H9 (cell line): ENCODE measurements at regions not wholly inside any gene's neighbourhood (a gene's known extent, or its start where the extent isn't known, plus 50 kb on each side); places are given as distances from the start of the nearest gene placed in this dataset.

ENCODE experiments used
- DNase-seq: peaks from one replicate; pipeline ENCODE4 v3.0.0-alpha.2; 2017
- H2AFZ ChIP-seq: one replicate; pipeline ENCODE4 v1.6.1; 2013; ENCODE audit warnings: mild to moderate bottlenecking, low read length, control low read depth, moderate library complexity
- H2AK5ac ChIP-seq: 2 replicates; pipeline ENCODE4 v1.6.1; 2013; ENCODE audit warnings: low read length, control low read depth, mixed read lengths; ENCODE audit not compliant: insufficient read length
- H2BK120ac ChIP-seq: one replicate; pipeline ENCODE4 v1.6.1; 2013; ENCODE audit warnings: low read depth, mild to moderate bottlenecking, low read length, control low read depth, inconsistent platforms; ENCODE audit not compliant: poor library complexity, severe bottlenecking
- H2BK12ac ChIP-seq: 2 replicates; pipeline ENCODE4 v1.6.1; 2013; ENCODE audit warnings: low read length, control low read depth, mixed read lengths, low read depth; ENCODE audit not compliant: insufficient read length
- H2BK15ac ChIP-seq: 2 replicates; pipeline ENCODE4 v1.6.1; 2013; ENCODE audit warnings: low read depth, low read length, control low read depth
- H2BK20ac ChIP-seq: one replicate; pipeline ENCODE4 v1.6.1; 2013; ENCODE audit warnings: low read depth, mild to moderate bottlenecking, low read length, control low read depth, inconsistent platforms; ENCODE audit not compliant: poor library complexity, severe bottlenecking
- H2BK5ac ChIP-seq: 2 replicates; pipeline ENCODE4 v1.6.1; 2013; ENCODE audit warnings: low read length, control low read depth, mixed read lengths; ENCODE audit not compliant: insufficient read length
- H3K14ac ChIP-seq: 2 replicates; pipeline ENCODE4 v1.6.1; 2013; ENCODE audit warnings: low read length, control low read depth; ENCODE audit not compliant: insufficient read depth
- H3K18ac ChIP-seq: 2 replicates; pipeline ENCODE4 v1.6.1; 2013; ENCODE audit warnings: low read depth, mild to moderate bottlenecking, mixed read lengths, low read length, control low read depth; ENCODE audit not compliant: insufficient read length
- H3K23ac ChIP-seq: 2 replicates; pipeline ENCODE4 v1.6.1; 2013; ENCODE audit warnings: low read length, control low read depth, mixed read lengths, low read depth; ENCODE audit not compliant: insufficient read length
- H3K23me2 ChIP-seq: 2 replicates; pipeline ENCODE4 v1.6.1; 2013; ENCODE audit warnings: low read depth, mild to moderate bottlenecking, mixed read lengths, low read length, control low read depth; ENCODE audit not compliant: insufficient read length, poor library complexity, severe bottlenecking
- H3K27ac ChIP-seq: 2 replicates; pipeline ENCODE4 v1.5.1; 2013; ENCODE audit warnings: low read length, control low read depth, mixed read lengths, low read depth; ENCODE audit not compliant: insufficient read length
- H3K27me3 ChIP-seq: 2 replicates; pipeline ENCODE4 v1.6.1; 2013; ENCODE audit warnings: low read length, control low read depth, inconsistent platforms; ENCODE audit not compliant: insufficient read depth
- H3K4ac ChIP-seq: 2 replicates; pipeline ENCODE4 v1.6.1; 2013; ENCODE audit warnings: low read depth, mild to moderate bottlenecking, control low read depth, inconsistent platforms, low read length, moderate library complexity
- H3K4me1 ChIP-seq: 2 replicates; pipeline ENCODE4 v1.6.1; 2013; ENCODE audit warnings: low read length, control low read depth, inconsistent platforms; ENCODE audit not compliant: insufficient read depth
- H3K4me2 ChIP-seq: 2 replicates; pipeline ENCODE4 v1.6.1; 2013; ENCODE audit warnings: low read length, control low read depth, mixed read lengths; ENCODE audit not compliant: insufficient read length, insufficient read depth
- H3K56ac ChIP-seq: 2 replicates; pipeline ENCODE4 v1.6.1; 2013; ENCODE audit warnings: low read depth, mild to moderate bottlenecking, mixed read lengths, low read length, control low read depth; ENCODE audit not compliant: insufficient read length
- H3K79me1 ChIP-seq: 2 replicates; pipeline ENCODE4 v1.6.1; 2013; ENCODE audit warnings: low read depth, mild to moderate bottlenecking, moderate library complexity, low read length, control low read depth, inconsistent platforms; ENCODE audit not compliant: insufficient read depth, poor library complexity, severe bottlenecking
- H3K79me2 ChIP-seq: 2 replicates; pipeline ENCODE4 v1.6.1; 2013; ENCODE audit warnings: low read length, control low read depth, inconsistent platforms; ENCODE audit not compliant: insufficient read depth
- H3K9ac ChIP-seq: 2 replicates; pipeline ENCODE4 v1.6.1; 2013; ENCODE audit warnings: low read length, control low read depth, mixed read lengths; ENCODE audit not compliant: insufficient read length; ENCODE audit errors: extremely low read depth
- H3K9me3 ChIP-seq: one replicate; pipeline ENCODE4 v1.6.1; 2013; ENCODE audit warnings: low read depth, low read length, inconsistent platforms; ENCODE audit not compliant: control insufficient read depth
- H3T11ph ChIP-seq: one replicate; pipeline ENCODE4 v1.6.1; 2013; ENCODE audit warnings: mild to moderate bottlenecking, low read length, control low read depth, inconsistent platforms
- H4K20me1 ChIP-seq: one replicate; pipeline ENCODE4 v1.6.1; 2013; ENCODE audit not compliant: control insufficient read depth, insufficient read length, insufficient read depth
- H4K5ac ChIP-seq: 2 replicates; pipeline ENCODE4 v1.6.1; 2013; ENCODE audit warnings: low read depth, mild to moderate bottlenecking, mixed read lengths, low read length, control low read depth; ENCODE audit not compliant: insufficient read length
- H4K8ac ChIP-seq: replicated peaks from 2 replicates; pipeline ENCODE4 v1.6.1; 2013; ENCODE audit warnings: low read length, control low read depth, mixed read lengths, low read depth; ENCODE audit not compliant: insufficient read length
- H4K91ac ChIP-seq: 2 replicates; pipeline ENCODE4 v1.6.1; 2013; ENCODE audit warnings: low read depth, mild to moderate bottlenecking, moderate library complexity, mixed read lengths, low read length, control low read depth; ENCODE audit not compliant: insufficient read length
- H3K27ac Mint-ChIP-seq, 3 experiments: 2 replicates in 2 of 3; 3 replicates in 1 of 3; pipeline ENCODE4 v1.8.0; 2020 to 2021; ENCODE audit warnings: mixed read lengths in 3 of 3, mild to moderate bottlenecking in 1 of 3, moderate library complexity in 1 of 3
- H3K27me3 Mint-ChIP-seq: 2 replicates; pipeline ENCODE4 v1.8.0; 2021; ENCODE audit warnings: low read depth, mild to moderate bottlenecking, moderate library complexity, mixed read lengths
- H3K36me3 Mint-ChIP-seq, 3 experiments: 2 replicates in 2 of 3; 3 replicates in 1 of 3; pipeline ENCODE4 v1.8.0; 2020 to 2021; ENCODE audit warnings: low read depth in 3 of 3, mixed read lengths in 3 of 3; ENCODE audit not compliant: insufficient read depth in 1 of 3
- H3K4me1 Mint-ChIP-seq, 2 experiments: 2 replicates each; pipeline ENCODE4 v1.8.0; 2020; ENCODE audit warnings: mixed read lengths in 2 of 2
- H3K4me3 Mint-ChIP-seq, 2 experiments: 2 replicates in 1 of 2; 3 replicates in 1 of 2; pipeline ENCODE4 v1.8.0; 2020 to 2021; ENCODE audit warnings: mild to moderate bottlenecking in 2 of 2, mixed read lengths in 2 of 2, moderate library complexity in 1 of 2
- H3K9me3 Mint-ChIP-seq, 2 experiments: 2 replicates in 1 of 2; 3 replicates in 1 of 2; pipeline ENCODE4 v1.8.0; 2020; ENCODE audit warnings: mild to moderate bottlenecking in 2 of 2, mixed read lengths in 2 of 2, moderate library complexity in 1 of 2
- WGBS: extraction: QIAGEN DNeasy Blood & Tissue Kit; methylation state at CpG from one replicate; pipeline ENCODE4 v1.1.7; 2013; ENCODE audit warnings: missing lambda C conversion rate, low lambda C conversion rate, mixed read lengths; ENCODE audit not compliant: insufficient read length; ENCODE audit errors: extremely low coverage; 5-methylcytosine and 5-hydroxymethylcytosine counted together
- TF ChIP-seq, protein P1 (sequence below): fragments of 200-600 bp; sonication (generic); conservative IDR thresholded peaks from 3 replicates; pipeline ENCODE4 v1.8.0; 2021; ENCODE audit warnings: antibody characterized with exemption, mild to moderate bottlenecking

DNA sequence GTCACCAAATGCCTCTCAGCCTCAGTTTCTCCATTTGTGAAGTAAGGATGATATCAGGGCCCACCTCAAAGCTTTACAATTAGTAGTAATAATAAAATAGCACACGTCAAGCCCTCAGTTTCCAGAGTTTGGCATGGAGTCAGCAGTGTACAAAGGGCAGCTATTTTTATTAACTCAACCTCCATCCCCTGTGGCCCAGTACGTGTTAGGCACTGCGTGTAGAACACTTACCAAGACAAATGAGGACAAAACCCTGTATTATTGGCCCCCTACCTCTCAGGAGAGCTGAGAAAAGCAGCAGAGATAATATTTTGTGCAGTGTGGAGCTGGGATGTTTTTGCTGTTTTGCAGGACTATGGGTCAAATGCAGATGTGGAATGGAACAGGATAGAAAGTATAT, 280.8 kb downstream of the C12orf75 start:
- Histone ChIP-seq H2BK20ac (no peak overlapping the region), H2AK5ac (no peak overlapping the region), H2BK12ac (no peak overlapping the region), H3T11ph (no peak overlapping the region), H2BK5ac (no peak overlapping the region), H2BK15ac (no peak overlapping the region), H3K27ac (no peak overlapping the region), H3K56ac (no peak overlapping the region), H3K23ac (no peak overlapping the region), H3K4ac (no peak overlapping the region), H3K27me3 (no peaks in the 10 kb centered on the region), H3K79me1 (no peaks in the 10 kb centered on the region), H3K79me2 (no peaks in the 10 kb centered on the region), H3K4me1 (peaks cover 5% of the 10 kb centered on the region; the same call in 1 of the 2 replicates), H4K5ac (no peak overlapping the region), H3K18ac (no peak overlapping the region), H2BK120ac (no peak overlapping the region), H4K8ac (no peak overlapping the region), H3K14ac (no peak overlapping the region), H2AFZ (no peak overlapping the region), H3K9ac (no peak overlapping the region), H3K23me2 (no peaks in the 10 kb centered on the region), H3K4me2 (no peak overlapping the region), H3K9me3 (no peaks in the 10 kb centered on the region), H4K20me1 (no peaks in the 10 kb centered on the region), H4K91ac (no peak overlapping the region)
- no peaks in the 10 kb centered on the region for H3K9me3 Mint-ChIP-seq
- WGBS = no CpG with 5 or more reads among the region's 3 CpGs
- H3K4me3 Mint-ChIP-seq = no peak overlapping the region
- peaks cover 4 to 6% of the 10 kb centered on the region in 2 experiments for H3K4me1 Mint-ChIP-seq
- DNase-seq = no peak
- no peak overlapping the region for H3K27ac Mint-ChIP-seq
- TF ChIP-seq, protein P1, sequence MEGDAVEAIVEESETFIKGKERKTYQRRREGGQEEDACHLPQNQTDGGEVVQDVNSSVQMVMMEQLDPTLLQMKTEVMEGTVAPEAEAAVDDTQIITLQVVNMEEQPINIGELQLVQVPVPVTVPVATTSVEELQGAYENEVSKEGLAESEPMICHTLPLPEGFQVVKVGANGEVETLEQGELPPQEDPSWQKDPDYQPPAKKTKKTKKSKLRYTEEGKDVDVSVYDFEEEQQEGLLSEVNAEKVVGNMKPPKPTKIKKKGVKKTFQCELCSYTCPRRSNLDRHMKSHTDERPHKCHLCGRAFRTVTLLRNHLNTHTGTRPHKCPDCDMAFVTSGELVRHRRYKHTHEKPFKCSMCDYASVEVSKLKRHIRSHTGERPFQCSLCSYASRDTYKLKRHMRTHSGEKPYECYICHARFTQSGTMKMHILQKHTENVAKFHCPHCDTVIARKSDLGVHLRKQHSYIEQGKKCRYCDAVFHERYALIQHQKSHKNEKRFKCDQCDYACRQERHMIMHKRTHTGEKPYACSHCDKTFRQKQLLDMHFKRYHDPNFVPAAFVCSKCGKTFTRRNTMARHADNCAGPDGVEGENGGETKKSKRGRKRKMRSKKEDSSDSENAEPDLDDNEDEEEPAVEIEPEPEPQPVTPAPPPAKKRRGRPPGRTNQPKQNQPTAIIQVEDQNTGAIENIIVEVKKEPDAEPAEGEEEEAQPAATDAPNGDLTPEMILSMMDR = no peak
- H3K27me3 Mint-ChIP-seq = peaks cover 2% of the 10 kb centered on the region; the same call in 1 of the 2 replicates
- no peaks in the 10 kb centered on the region for H3K36me3 Mint-ChIP-seq
